Esophagus muscularis mucosa (tissue), 4 donors: ENCODE measurements at regions not wholly inside any gene's neighbourhood (a gene's known extent, or its start where the extent isn't known, plus 50 kb on each side); places are given as distances from the start of the nearest gene placed in this dataset.
A peak's percentile ranks its signal among the peaks of the same experiment; 100 is the strongest.

Experiments
- DNase-seq: peaks from one replicate; pipeline ENCODE4 v3.0.0-alpha.2; 2017; ENCODE audit errors: extremely low spot score
- H3K27ac ChIP-seq, 4 donors: fragments of 200-600 bp; sonication (generic); replicated peaks in 1 of 4; 1 replicate in 3 of 4; 2 replicates in 1 of 4; pipeline ENCODE4 v1.5.1; 2016 to 2019; ENCODE audit warnings: mild to moderate bottlenecking in 1 of 4
- H3K27me3 ChIP-seq, 4 donors: fragments of 200-600 bp; sonication (generic); one replicate each; pipeline versions ENCODE4 v1.5.1 to v1.6.0; 2016 to 2019
- H3K36me3 ChIP-seq, 4 donors: fragments of 200-600 bp; sonication (generic); one replicate each; pipeline ENCODE4 v1.5.1; 2016 to 2019
- H3K4me1 ChIP-seq, 4 donors: fragments of 200-600 bp; sonication (generic); one replicate each; pipeline ENCODE4 v1.5.1; 2016 to 2019
- H3K4me3 ChIP-seq, 4 donors: fragments of 200-600 bp; sonication (generic); 1 replicate in 2 of 4; 2 replicates in 2 of 4; pipeline ENCODE4 v1.5.1; 2016 to 2019; ENCODE audit warnings: mild to moderate bottlenecking in 4 of 4, moderate library complexity in 1 of 4
- H3K9me3 ChIP-seq, 4 donors: fragments of 200-600 bp; sonication (generic); 1 replicate in 3 of 4; 2 replicates in 1 of 4; pipeline ENCODE4 v1.5.1; 2016 to 2019
- CTCF ChIP-seq, 3 experiments: fragments of 200-600 bp in 2 of 3; fragments of 450-650 bp in 1 of 3; sonication (generic) in 2 of 3; IDR thresholded peaks; one replicate each; pipeline ENCODE4 v1.5.1; 2017 to 2019; ENCODE audit warnings: antibody characterized with exemption in 3 of 3, mild to moderate bottlenecking in 2 of 3, moderate library complexity in 1 of 3
- EP300 ChIP-seq: sonication (generic); formaldehyde crosslinking; IDR thresholded peaks from one replicate; pipeline ENCODE4 v1.6.1; 2017; ENCODE audit warnings: antibody characterized with exemption
- POLR2A ChIP-seq: fragments of 450-650 bp; IDR thresholded peaks from one replicate; pipeline ENCODE4 v1.6.1; 2017; ENCODE audit warnings: antibody characterized with exemption, moderate library complexity, mild to moderate bottlenecking, low read depth
- POLR2AphosphoS5 ChIP-seq, 2 donors: sonication (generic); formaldehyde crosslinking; IDR thresholded peaks; one replicate each; pipeline ENCODE4 v1.6.1; 2017; ENCODE audit warnings: antibody characterized with exemption in 2 of 2
- WGBS: methylation state at CpG from one replicate; pipeline ENCODE4 v1.1.5; 2018; 5-methylcytosine and 5-hydroxymethylcytosine counted together
- intact Hi-C: fragments of 100-400 bp; cut with DNase I; formaldehyde crosslinking; loops from one replicate; pipeline ENCODE4 v1.15.1; 2023

- Histone ChIP-seq H3K4me3 (no peak overlapping the region), H3K27ac (no peak overlapping the region), H3K4me1 (no peaks in the 10 kb centered on the region), H3K9me3 (no peaks in the 10 kb centered on the region), H3K27me3 (no peaks in the 10 kb centered on the region), H3K36me3 (no peaks in the 10 kb centered on the region)
- WGBS: 75% methylated on average over 2 of the region's 2 CpGs
- TF ChIP-seq EP300 (no peak), POLR2A (no peak), CTCF (IDR thresholded peaks at IDR 0.05) (no peak), POLR2AphosphoS5 (IDR thresholded peaks at IDR 0.05) (no peak)
- no peak for DNase-seq
- intact Hi-C loops: no loop called here
These were observed 144.6 kb upstream of the TMEM106B start for GRCh38 chr7:12066521-12066920.

GRCh38 chr7:12067156-12067831, 143.8 kb upstream of the TMEM106B start:
- H3K27me3 ChIP-seq: no peaks in the 10 kb centered on the region
- intact Hi-C loops: no loop called here
- TF ChIP-seq CTCF (IDR thresholded peaks at IDR 0.05) (peak in 2 of 3 experiments; percentile 29 to 52), EP300 (no peak)
- H3K4me1 ChIP-seq: no peaks in the 10 kb centered on the region
- no peak for DNase-seq
- 80% methylated on average over 13 of the region's 13 CpGs for WGBS
- no peaks in the 10 kb centered on the region for H3K9me3 ChIP-seq
- H3K36me3 ChIP-seq: no peaks in the 10 kb centered on the region
- H3K4me3 ChIP-seq: no peak overlapping the region
- H3K27ac ChIP-seq: no peak overlapping the region

DNA sequence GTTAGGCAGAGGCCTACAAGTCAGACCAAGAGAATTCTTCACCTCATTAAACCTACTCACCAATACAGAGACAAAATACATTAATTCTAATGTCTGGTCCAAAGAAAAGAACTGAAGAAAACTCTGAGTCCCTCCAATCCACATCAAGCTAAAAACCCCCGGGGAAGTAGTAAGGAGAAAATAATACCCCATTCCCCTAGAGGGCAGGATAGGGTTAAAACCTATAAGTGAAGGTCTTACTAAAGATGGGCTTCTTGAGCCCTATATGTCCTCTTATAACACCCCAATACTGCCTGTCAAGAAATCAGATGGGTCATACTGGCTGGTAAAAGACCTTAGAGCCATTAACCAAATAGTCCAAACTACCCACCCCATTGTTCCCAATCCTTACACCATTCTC, 141.3 kb upstream of the TMEM106B start:
- Histone ChIP-seq H3K27ac (no peak overlapping the region), H3K9me3 (peaks cover 0 to 3% (median under 1%) of the 10 kb centered on the region in 4 donors), H3K4me3 (no peak overlapping the region), H3K4me1 (no peaks in the 10 kb centered on the region), H3K27me3 (no peaks in the 10 kb centered on the region), H3K36me3 (no peaks in the 10 kb centered on the region)
- TF ChIP-seq POLR2A: no peak
- TF ChIP-seq CTCF (IDR thresholded peaks at IDR 0.05): no peak
- no peak for TF ChIP-seq EP300
- TF ChIP-seq POLR2AphosphoS5 (IDR thresholded peaks at IDR 0.05): no peak
- intact Hi-C loops: no loop called here
- no peak for DNase-seq
- WGBS: 94% methylated on average over 1 of the region's 1 CpG

DNA sequence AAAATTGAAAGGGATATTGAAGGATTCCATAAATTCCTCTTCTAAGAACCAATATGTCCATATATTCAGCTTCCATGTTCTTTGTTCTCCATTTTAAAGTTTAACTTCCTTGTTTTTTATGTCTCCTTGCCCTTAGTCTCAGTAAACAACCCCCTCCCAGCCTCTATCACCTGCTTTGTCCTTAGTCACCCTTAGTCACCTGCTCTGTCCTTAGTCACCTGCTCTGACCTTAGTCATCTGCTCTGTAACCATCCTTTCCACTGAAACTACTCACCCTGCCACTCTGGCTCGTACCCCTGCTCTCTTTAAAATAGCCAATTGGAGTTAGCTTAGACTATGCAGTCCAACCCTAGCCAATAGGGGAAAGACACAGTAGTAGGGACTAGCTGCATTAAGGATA, 136.2 kb upstream of the TMEM106B start:
- H3K27me3 ChIP-seq: no peaks in the 10 kb centered on the region
- WGBS: 71% methylated on average over 1 of the region's 1 CpG
- H3K4me3 ChIP-seq: no peak overlapping the region
- H3K9me3 ChIP-seq: peaks cover 0 to 14% (median 6%) of the 10 kb centered on the region in 4 donors
- H3K36me3 ChIP-seq: no peaks in the 10 kb centered on the region
- TF ChIP-seq POLR2A (no peak), CTCF (IDR thresholded peaks at IDR 0.05) (no peak), EP300 (no peak), POLR2AphosphoS5 (IDR thresholded peaks at IDR 0.05) (no peak)
- intact Hi-C loops: no loop called here
- H3K4me1 ChIP-seq: no peaks in the 10 kb centered on the region
- no peak overlapping the region for H3K27ac ChIP-seq
- DNase-seq: no peak

DNA sequence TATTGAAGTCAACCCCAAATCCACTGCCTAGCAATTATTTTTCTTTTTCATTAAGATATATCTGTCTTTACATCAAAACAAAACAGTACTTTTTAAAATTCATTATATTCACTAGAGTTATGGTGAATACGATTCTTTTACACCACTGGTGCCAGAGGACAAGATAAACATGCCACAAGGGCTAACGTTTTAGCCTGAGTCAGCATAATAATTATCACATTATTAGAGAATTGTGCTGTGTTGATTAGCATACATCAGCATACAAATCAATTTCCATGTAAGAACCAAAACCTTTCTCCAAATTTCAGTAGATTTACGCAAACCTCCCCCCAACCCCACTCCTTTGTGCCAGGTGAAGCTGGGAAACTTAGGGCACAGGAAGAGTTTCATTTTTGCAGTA, 131.1 kb upstream of the TMEM106B start:
- Histone ChIP-seq H3K4me1 (no peaks in the 10 kb centered on the region), H3K4me3 (no peak overlapping the region), H3K36me3 (no peaks in the 10 kb centered on the region), H3K9me3 (peaks cover 0 to 9% (median 4%) of the 10 kb centered on the region in 4 donors), H3K27ac (no peak overlapping the region), H3K27me3 (no peaks in the 10 kb centered on the region)
- DNase-seq: no peak
- TF ChIP-seq POLR2A (no peak), EP300 (no peak), CTCF (IDR thresholded peaks at IDR 0.05) (no peak)
- 62% methylated on average over 3 of the region's 3 CpGs for WGBS
- intact Hi-C loops: no loop called here
